ENCODE measurements at regions not wholly inside any gene's neighbourhood (a gene's known extent, or its start where the extent isn't known, plus 50 kb on each side); places are given as distances from the start of the nearest gene placed in this dataset.

DNA sequence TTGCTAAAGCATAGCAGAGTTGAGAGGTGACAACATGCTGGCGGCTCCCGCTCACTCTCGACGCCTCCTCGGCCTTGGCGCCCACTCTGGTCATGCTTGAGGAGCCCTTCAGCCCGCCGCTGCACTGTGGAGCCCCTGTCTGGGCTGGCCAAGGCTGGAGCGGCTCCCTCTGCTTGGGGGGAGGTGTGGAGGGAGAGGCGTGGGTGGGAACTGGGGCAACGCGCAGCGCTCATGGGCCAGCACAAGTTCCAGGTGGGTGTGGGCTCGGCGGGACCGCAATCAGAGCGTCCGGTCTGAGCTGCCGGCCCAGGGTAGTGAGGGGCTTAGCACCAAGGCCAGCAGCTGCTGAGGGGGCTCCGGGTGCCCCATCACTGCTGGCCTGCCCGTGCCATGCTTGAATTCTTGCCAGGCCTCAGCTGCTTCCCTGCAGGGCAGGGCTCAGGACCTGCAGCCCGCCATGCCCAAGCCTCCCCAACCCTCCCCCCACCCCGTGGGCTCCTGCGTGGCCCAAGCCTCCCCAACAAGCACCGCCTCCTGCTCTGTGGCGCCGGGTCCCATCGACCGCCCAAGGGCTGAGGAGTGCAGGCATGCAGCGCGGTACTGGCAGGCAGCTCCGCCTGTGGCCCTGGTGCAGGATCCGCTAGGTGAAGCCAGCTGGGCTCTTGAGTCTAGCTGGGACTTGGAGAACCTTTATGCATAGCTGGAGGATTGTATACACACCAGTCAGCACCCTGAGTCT is 2052.8 kb upstream of the CELF4 start:
- TF ChIP-seq, protein P1, sequence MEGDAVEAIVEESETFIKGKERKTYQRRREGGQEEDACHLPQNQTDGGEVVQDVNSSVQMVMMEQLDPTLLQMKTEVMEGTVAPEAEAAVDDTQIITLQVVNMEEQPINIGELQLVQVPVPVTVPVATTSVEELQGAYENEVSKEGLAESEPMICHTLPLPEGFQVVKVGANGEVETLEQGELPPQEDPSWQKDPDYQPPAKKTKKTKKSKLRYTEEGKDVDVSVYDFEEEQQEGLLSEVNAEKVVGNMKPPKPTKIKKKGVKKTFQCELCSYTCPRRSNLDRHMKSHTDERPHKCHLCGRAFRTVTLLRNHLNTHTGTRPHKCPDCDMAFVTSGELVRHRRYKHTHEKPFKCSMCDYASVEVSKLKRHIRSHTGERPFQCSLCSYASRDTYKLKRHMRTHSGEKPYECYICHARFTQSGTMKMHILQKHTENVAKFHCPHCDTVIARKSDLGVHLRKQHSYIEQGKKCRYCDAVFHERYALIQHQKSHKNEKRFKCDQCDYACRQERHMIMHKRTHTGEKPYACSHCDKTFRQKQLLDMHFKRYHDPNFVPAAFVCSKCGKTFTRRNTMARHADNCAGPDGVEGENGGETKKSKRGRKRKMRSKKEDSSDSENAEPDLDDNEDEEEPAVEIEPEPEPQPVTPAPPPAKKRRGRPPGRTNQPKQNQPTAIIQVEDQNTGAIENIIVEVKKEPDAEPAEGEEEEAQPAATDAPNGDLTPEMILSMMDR (IDR thresholded peaks at IDR 0.05; ENCODE audit: unreplicated experiment) = no peak
- Mint-ChIP-seq H3K27ac (ENCODE audit: low read depth, unreplicated experiment) (no peak overlapping the region), H3K36me3 (ENCODE audit: insufficient read depth, unreplicated experiment) (peaks cover 6% of the 10 kb centered on the region), H3K4me1 (ENCODE audit: insufficient read depth, unreplicated experiment) (peaks cover 18% of the 10 kb centered on the region), H3K27me3 (ENCODE audit: insufficient read depth, unreplicated experiment) (no peaks in the 10 kb centered on the region), H3K9me3 (ENCODE audit: unreplicated experiment) (no peaks in the 10 kb centered on the region), H3K4me3 (ENCODE audit: unreplicated experiment) (no peak overlapping the region)
- no peak for DNase-seq (ENCODE audit: unreplicated experiment)
- ChIA-PET POLR2A (no interaction called here), CTCF (no interaction called here)
- intact Hi-C loops (cut with micrococcal nuclease) = no loop called here
- no TSS peak for BruUV-seq (replicated peaks)

DNA sequence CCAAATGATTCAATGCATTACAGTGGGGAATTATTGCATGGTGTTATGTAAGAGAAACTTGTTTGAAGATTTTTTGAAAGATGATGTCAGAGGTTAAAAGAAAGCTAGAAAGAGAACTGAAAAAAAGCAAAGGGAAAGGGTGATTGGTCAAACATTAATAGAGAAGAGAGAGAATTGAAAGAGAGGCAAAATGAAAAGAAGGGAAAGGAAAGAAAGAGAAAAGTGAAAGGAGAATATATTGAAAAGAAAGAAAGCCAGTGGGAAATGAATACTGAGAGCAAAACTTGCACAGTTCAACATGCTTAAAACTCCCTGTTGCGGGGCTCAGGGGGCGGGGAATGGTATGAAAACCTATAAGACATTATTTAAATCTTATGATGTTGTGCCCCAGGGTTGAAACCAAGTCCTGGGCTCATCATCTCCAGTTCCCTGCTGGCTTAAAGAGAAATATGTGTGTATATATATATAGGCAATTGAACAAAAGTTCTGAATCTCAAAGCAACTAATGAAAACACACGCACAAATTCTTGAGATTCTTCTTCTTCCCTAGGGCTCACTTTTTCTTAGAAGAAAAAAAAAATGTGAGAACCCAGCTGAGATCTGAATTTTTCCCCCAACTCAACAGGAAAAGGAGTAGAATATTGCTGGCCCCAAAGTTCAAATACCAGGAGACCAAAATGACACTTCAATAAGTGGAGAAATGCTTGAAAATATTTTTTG is 2045.9 kb upstream of the CELF4 start:
- intact Hi-C loops (cut with micrococcal nuclease) = no loop called here
- H3K27me3 Mint-ChIP-seq (ENCODE audit: insufficient read depth, unreplicated experiment) = no peaks in the 10 kb centered on the region
- ChIA-PET CTCF (no interaction called here), POLR2A (interaction anchor here (0.6 kb wide), 1 partner anchor 170 kb away, joined by 3 read pairs; no protein-coding TSS in a partner anchor)
- H3K4me1 Mint-ChIP-seq (ENCODE audit: insufficient read depth, unreplicated experiment) = peaks cover 9% of the 10 kb centered on the region
- TF ChIP-seq, protein P1 (IDR thresholded peaks at IDR 0.05; ENCODE audit: unreplicated experiment) = no peak
- H3K36me3 Mint-ChIP-seq (ENCODE audit: insufficient read depth, unreplicated experiment) = no peaks in the 10 kb centered on the region
- no peak overlapping the region for H3K4me3 Mint-ChIP-seq (ENCODE audit: unreplicated experiment)
- no peak overlapping the region for H3K27ac Mint-ChIP-seq (ENCODE audit: low read depth, unreplicated experiment)
- no peaks in the 10 kb centered on the region for H3K9me3 Mint-ChIP-seq (ENCODE audit: unreplicated experiment)
- BruUV-seq (replicated peaks) = no TSS peak
- DNase-seq (ENCODE audit: unreplicated experiment) = no peak

DNA sequence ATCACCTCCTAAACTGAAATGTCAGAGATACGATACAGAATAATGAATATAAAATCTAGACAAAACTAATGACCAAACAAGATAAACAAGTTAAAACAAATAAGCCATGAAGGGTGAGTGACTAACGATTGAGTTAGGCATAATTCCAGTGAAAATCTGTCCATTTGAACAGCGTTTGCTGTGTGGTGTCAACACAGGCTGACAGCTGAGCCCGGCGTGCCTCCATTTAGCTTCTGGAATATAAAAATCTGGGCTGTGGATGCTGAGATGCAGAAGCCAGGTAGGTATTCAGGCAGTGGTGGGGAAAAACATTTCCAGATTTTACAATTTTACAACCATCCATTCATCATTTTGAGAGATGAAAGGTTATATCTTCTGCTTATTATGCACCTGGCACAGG is 2041.4 kb upstream of the CELF4 start:
- Mint-ChIP-seq H3K4me3 (ENCODE audit: unreplicated experiment) (no peak overlapping the region), H3K27ac (ENCODE audit: low read depth, unreplicated experiment) (no peak overlapping the region), H3K27me3 (ENCODE audit: insufficient read depth, unreplicated experiment) (no peaks in the 10 kb centered on the region), H3K4me1 (ENCODE audit: insufficient read depth, unreplicated experiment) (peaks cover 20% of the 10 kb centered on the region), H3K36me3 (ENCODE audit: insufficient read depth, unreplicated experiment) (no peaks in the 10 kb centered on the region), H3K9me3 (ENCODE audit: unreplicated experiment) (no peaks in the 10 kb centered on the region)
- ChIA-PET CTCF (interaction anchor here (0.6 kb wide), 1 partner anchor 585 kb away, joined by 3 read pairs; no protein-coding TSS in a partner anchor), POLR2A (no interaction called here)
- intact Hi-C loops (cut with micrococcal nuclease) = no loop called here
- TF ChIP-seq, protein P1 (IDR thresholded peaks at IDR 0.05; ENCODE audit: unreplicated experiment) = no peak
- no peak for DNase-seq (ENCODE audit: unreplicated experiment)
- no TSS peak for BruUV-seq (replicated peaks)

DNA sequence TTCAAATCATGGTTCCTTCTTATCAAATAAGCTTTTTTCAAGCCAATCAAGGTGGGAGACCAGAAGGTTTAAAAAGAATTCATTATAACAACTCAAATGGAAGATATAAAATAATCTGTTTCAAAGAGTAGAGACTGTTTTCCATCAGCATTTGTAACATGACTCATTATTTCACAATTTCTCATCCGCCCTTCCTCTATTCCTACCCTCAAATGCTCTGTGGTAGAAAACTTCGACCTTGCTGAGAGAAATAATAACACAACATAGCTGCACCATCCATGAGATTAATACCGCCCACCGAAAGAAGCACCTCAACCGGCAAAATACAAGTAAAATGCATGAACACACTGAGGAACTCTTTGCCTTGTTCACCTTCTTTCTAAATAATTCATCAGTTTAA is 2039.2 kb upstream of the CELF4 start:
- intact Hi-C loops (cut with micrococcal nuclease) = no loop called here
- ChIA-PET CTCF (interaction anchor here (0.6 to 1.2 kb wide), 3 partner anchors 55 to 1186 kb away, joined by 3 to 4 read pairs (median 3); no protein-coding TSS in a partner anchor), POLR2A (interaction anchor here (0.6 to 0.7 kb wide), 2 partner anchors 196 to 230 kb away, joined by 3 to 5 read pairs; no protein-coding TSS in a partner anchor)
- H3K9me3 Mint-ChIP-seq (ENCODE audit: unreplicated experiment) = no peaks in the 10 kb centered on the region
- no TSS peak for BruUV-seq (replicated peaks)
- no peaks in the 10 kb centered on the region for H3K27me3 Mint-ChIP-seq (ENCODE audit: insufficient read depth, unreplicated experiment)
- no peak overlapping the region for H3K27ac Mint-ChIP-seq (ENCODE audit: low read depth, unreplicated experiment)
- peak; percentile 55 for DNase-seq (ENCODE audit: unreplicated experiment)
- H3K4me3 Mint-ChIP-seq (ENCODE audit: unreplicated experiment) = no peak overlapping the region
- peaks cover 10% of the 10 kb centered on the region for H3K4me1 Mint-ChIP-seq (ENCODE audit: insufficient read depth, unreplicated experiment)
- no peaks in the 10 kb centered on the region for H3K36me3 Mint-ChIP-seq (ENCODE audit: insufficient read depth, unreplicated experiment)
- TF ChIP-seq, protein P1 (IDR thresholded peaks at IDR 0.05; ENCODE audit: unreplicated experiment) = no peak

Data from MCF 10A (cell line).